ENCODE measurements at regions not wholly inside any gene's neighbourhood (a gene's known extent, or its start where the extent isn't known, plus 50 kb on each side); places are given as distances from the start of the nearest gene placed in this dataset.

DNA sequence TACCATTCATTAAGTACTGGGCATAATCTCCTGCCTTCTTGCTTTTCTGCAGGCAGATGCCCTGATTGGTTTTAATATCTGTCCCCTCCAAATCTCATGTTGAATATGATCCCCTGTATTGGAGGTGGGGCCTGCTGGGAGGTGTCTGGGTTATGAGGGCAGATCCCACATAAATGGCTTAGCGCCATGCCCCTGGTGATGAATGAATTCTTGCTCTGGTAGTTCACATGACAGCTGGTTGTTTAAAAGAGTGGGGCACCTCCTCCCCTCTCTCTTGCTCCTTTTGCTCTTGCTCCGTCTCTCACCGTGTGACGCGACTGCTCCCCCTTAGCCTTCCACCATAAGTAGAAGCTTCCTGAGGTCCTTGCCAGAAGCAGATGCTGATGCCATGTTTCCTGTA lies 564.0 kb upstream of the BRINP1 start:
- TF ChIP-seq, protein P1, sequence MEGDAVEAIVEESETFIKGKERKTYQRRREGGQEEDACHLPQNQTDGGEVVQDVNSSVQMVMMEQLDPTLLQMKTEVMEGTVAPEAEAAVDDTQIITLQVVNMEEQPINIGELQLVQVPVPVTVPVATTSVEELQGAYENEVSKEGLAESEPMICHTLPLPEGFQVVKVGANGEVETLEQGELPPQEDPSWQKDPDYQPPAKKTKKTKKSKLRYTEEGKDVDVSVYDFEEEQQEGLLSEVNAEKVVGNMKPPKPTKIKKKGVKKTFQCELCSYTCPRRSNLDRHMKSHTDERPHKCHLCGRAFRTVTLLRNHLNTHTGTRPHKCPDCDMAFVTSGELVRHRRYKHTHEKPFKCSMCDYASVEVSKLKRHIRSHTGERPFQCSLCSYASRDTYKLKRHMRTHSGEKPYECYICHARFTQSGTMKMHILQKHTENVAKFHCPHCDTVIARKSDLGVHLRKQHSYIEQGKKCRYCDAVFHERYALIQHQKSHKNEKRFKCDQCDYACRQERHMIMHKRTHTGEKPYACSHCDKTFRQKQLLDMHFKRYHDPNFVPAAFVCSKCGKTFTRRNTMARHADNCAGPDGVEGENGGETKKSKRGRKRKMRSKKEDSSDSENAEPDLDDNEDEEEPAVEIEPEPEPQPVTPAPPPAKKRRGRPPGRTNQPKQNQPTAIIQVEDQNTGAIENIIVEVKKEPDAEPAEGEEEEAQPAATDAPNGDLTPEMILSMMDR (IDR thresholded peaks at IDR 0.05; ENCODE audit: insufficient read depth, low read length, poor library complexity, severe bottlenecking): no peak
- H3K4me3 ChIP-seq (ENCODE audit: low read depth, low read length): no peak overlapping the region
- DNase-seq (ENCODE audit: low read depth): no peak
- H3K36me3 ChIP-seq (ENCODE audit: control insufficient read depth, insufficient read depth, low read length): no peaks in the 10 kb centered on the region
- H3K27me3 ChIP-seq (ENCODE audit: control insufficient read depth, insufficient read depth, low read length): no peaks in the 10 kb centered on the region

DNA sequence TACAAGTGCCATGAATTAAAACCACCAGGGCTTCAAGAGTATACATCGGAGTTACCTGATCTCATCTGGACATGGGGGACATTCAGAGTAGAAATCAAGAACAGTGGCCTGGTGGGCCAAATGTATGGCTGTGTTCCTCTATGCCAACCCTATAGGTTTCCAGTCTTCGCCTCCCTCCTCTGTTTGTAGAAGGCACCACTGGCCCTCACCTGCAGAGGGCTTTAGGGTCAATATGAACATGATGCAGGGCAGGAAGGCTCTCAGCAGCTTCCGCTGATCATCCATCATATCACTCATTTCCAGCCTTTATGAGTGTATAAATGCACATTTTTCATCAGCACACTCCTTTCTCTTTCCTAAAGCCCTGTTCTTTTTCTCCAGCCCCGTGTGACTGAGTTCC lies 555.5 kb upstream of the BRINP1 start:
- Histone ChIP-seq H3K27me3 (ENCODE audit: control insufficient read depth, insufficient read depth, low read length) (no peaks in the 10 kb centered on the region), H3K36me3 (ENCODE audit: control insufficient read depth, insufficient read depth, low read length) (no peaks in the 10 kb centered on the region), H3K4me3 (ENCODE audit: low read depth, low read length) (no peak overlapping the region)
- TF ChIP-seq, protein P1 (IDR thresholded peaks at IDR 0.05; ENCODE audit: insufficient read depth, low read length, poor library complexity, severe bottlenecking): no peak
- no peak for DNase-seq (ENCODE audit: low read depth)

DNA sequence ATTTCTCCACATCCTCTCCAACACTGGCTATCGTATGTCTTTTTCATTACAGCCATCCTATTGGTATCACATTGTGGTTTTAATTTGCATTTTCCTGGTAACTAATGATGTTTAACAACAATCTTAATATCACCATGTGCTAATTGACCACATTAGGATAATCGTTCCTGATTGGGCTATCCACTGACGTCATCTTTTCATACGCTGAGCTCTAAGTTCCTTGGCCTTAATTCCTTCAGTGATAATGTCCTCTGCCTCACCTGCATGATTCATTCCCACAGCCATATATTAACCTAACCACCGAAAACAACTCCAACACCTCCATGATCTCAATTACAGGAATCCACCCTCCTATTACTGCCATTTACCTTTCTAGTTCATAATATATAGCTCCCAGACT lies 547.9 kb upstream of the BRINP1 start:
- TF ChIP-seq, protein P1 (IDR thresholded peaks at IDR 0.05; ENCODE audit: insufficient read depth, low read length, poor library complexity, severe bottlenecking): no peak
- no peak overlapping the region for H3K4me3 ChIP-seq (ENCODE audit: low read depth, low read length)

DNA sequence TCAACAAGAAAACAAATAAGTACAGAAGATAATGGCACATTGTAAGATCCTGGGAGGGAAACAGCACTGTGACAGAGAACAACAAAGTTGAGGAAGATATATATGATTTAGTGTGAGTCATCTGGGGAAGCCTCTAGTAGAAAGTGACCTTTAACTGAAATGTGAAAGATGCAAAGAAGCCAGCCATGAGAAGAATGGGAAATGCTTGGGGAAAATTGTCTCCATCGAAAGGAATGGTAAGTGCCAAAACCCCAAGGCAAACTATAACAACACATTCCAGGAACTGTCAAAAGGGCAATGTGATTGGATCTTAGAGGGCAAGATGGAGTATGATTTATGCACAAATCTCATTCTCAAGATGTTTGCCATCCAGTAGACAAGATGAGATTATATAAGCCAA lies 537.8 kb upstream of the BRINP1 start:
- H3K27me3 ChIP-seq (ENCODE audit: control insufficient read depth, insufficient read depth, low read length): no peaks in the 10 kb centered on the region
- H3K4me3 ChIP-seq (ENCODE audit: low read depth, low read length): no peak overlapping the region
- TF ChIP-seq, protein P1 (IDR thresholded peaks at IDR 0.05; ENCODE audit: insufficient read depth, low read length, poor library complexity, severe bottlenecking): no peak
- no peaks in the 10 kb centered on the region for H3K36me3 ChIP-seq (ENCODE audit: control insufficient read depth, insufficient read depth, low read length)
- no peak for DNase-seq (ENCODE audit: low read depth)

More for the DNA sequence above, 547.9 kb upstream of the BRINP1 start:
- Histone ChIP-seq H3K36me3 (ENCODE audit: control insufficient read depth, insufficient read depth, low read length) (no peaks in the 10 kb centered on the region), H3K27me3 (ENCODE audit: control insufficient read depth, insufficient read depth, low read length) (no peaks in the 10 kb centered on the region)
- DNase-seq (ENCODE audit: low read depth): no peak

DNA sequence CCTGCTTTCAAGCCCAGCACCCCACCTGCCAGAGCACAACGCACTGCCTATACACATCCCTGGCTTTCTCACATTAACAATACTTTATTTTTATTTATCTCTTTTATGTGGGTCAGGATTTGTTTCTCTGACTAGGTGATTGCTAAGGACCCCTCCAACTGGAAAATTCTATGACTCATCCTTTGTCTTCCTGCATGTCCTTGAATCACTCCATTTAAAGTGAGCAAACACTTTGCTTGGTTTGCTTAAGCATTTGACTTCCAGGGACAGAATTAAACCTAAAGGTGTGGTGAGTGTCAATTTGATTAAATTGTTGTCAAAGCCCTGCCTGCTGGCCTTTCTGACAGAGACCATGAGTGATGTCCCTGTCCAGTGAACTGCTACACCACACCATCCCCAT lies 536.5 kb upstream of the BRINP1 start:
- DNase-seq (ENCODE audit: low read depth): peak; percentile 1

DNA sequence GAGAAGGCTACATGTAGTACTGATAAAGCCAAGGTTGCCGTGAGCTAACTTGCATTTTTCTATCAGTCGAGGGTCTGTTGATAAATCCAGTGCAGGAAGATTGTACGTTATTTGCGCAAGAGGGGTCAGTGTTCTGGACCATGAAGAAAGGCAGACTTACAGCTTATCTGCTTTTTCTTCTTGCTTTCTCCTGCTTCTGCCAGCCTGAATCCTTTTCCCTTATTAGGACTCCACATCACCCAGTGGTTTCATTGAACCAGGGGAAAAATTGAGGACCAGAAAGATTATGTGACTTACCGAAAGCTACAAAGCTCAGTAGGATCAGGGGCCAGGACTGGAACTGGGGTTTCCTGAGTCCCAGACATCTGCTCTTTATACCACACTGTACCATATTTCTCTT lies 534.6 kb upstream of the BRINP1 start:
- Histone ChIP-seq H3K4me3 (ENCODE audit: low read depth, low read length) (no peak overlapping the region), H3K36me3 (ENCODE audit: control insufficient read depth, insufficient read depth, low read length) (no peaks in the 10 kb centered on the region), H3K27me3 (ENCODE audit: control insufficient read depth, insufficient read depth, low read length) (no peaks in the 10 kb centered on the region)
- TF ChIP-seq, protein P1 (IDR thresholded peaks at IDR 0.05; ENCODE audit: insufficient read depth, low read length, poor library complexity, severe bottlenecking): no peak
- DNase-seq (ENCODE audit: low read depth): no peak

More for the DNA sequence above, 536.5 kb upstream of the BRINP1 start:
- H3K27me3 ChIP-seq (ENCODE audit: control insufficient read depth, insufficient read depth, low read length): no peaks in the 10 kb centered on the region
- TF ChIP-seq, protein P1 (IDR thresholded peaks at IDR 0.05; ENCODE audit: insufficient read depth, low read length, poor library complexity, severe bottlenecking): no peak
- no peaks in the 10 kb centered on the region for H3K36me3 ChIP-seq (ENCODE audit: control insufficient read depth, insufficient read depth, low read length)
- no peak overlapping the region for H3K4me3 ChIP-seq (ENCODE audit: low read depth, low read length)

Measured in kidney epithelial cell (primary cell).